ENCODE measurements at regions not wholly inside any gene's neighbourhood (a gene's known extent, or its start where the extent isn't known, plus 50 kb on each side); places are given as distances from the start of the nearest gene placed in this dataset.
A peak's percentile ranks its signal among the peaks of the same experiment; 100 is the strongest.

- DNase-seq: no peak
Measured at GRCh38 chr13:21757763-21758162, 86.9 kb downstream of the FGF9 start.

GRCh38 chr13:21758441-21758840, 87.6 kb downstream of the FGF9 start:
- no peak for DNase-seq

- no peak for DNase-seq
Measured at GRCh38 chr13:21759463-21759862, 88.6 kb downstream of the FGF9 start.

- no peak for DNase-seq
Measured at GRCh38 chr13:21759911-21760310, 89.0 kb downstream of the FGF9 start.

- DNase-seq: no peak
Measured at GRCh38 chr13:21761770-21762169, 90.9 kb downstream of the FGF9 start.

- DNase-seq: no peak
Measured at GRCh38 chr13:21762512-21762911, 91.6 kb downstream of the FGF9 start.

GRCh38 chr13:21767032-21767431, 96.2 kb downstream of the FGF9 start:
- DNase-seq: no peak

GRCh38 chr13:21771075-21771474, 100.2 kb downstream of the FGF9 start:
- DNase-seq: no peak

GRCh38 chr13:21777166-21777565, 106.3 kb downstream of the FGF9 start:
- no peak for DNase-seq

GRCh38 chr13:21777813-21778212, 106.9 kb downstream of the FGF9 start:
- DNase-seq: no peak

GRCh38 chr13:21782736-21783135, 111.9 kb downstream of the FGF9 start:
- DNase-seq: no peak

- DNase-seq: no peak
Measured at GRCh38 chr13:21785990-21786389, 115.1 kb downstream of the FGF9 start.

GRCh38 chr13:21796066-21796465, 125.2 kb downstream of the FGF9 start:
- no peak for DNase-seq

- DNase-seq: no peak
Measured at GRCh38 chr13:21796775-21797514, 126.1 kb downstream of the FGF9 start.

- no peak for DNase-seq
Measured at GRCh38 chr13:21797736-21798135, 126.9 kb downstream of the FGF9 start.

GRCh38 chr13:21798181-21798580, 127.3 kb downstream of the FGF9 start:
- DNase-seq: no peak

- DNase-seq: no peak
Measured at GRCh38 chr13:21799671-21800070, 128.8 kb downstream of the FGF9 start.

- no peak for DNase-seq
Measured at GRCh38 chr13:21800837-21801616, 130.2 kb downstream of the FGF9 start.

- DNase-seq: no peak
Measured at GRCh38 chr13:21805733-21806132, 134.9 kb downstream of the FGF9 start.

- DNase-seq: peak; percentile 92
Measured at GRCh38 chr13:21812192-21812626, 141.3 kb downstream of the FGF9 start.

GRCh38 chr13:21813110-21813509, 142.2 kb downstream of the FGF9 start:
- no peak for DNase-seq

GRCh38 chr13:21813844-21814243, 143.0 kb downstream of the FGF9 start:
- no peak for DNase-seq

GRCh38 chr13:21814604-21815003, 143.7 kb downstream of the FGF9 start:
- no peak for DNase-seq

- DNase-seq: no peak
Measured at GRCh38 chr13:21817878-21818277, 147.0 kb downstream of the FGF9 start.

Data from NCI-H1092 treated with DMSO at 0.1 percent for 48 hours (cell line).